Upper lobe of left lung (tissue), 4 donors: ENCODE measurements at regions not wholly inside any gene's neighbourhood (a gene's known extent, or its start where the extent isn't known, plus 50 kb on each side); places are given as distances from the start of the nearest gene placed in this dataset.

Experiments used
- CTCF ChIP-seq, 6 experiments: fragments of 450-650 bp in 4 of 6; fragments of 200-600 bp in 2 of 6; sonication (generic) in 2 of 6; IDR thresholded peaks; one replicate each; pipeline ENCODE4 v1.5.1; 2016 to 2019; ENCODE audit warnings: antibody characterized with exemption in 6 of 6
- POLR2A ChIP-seq, 4 donors: fragments of 450-650 bp; IDR thresholded peaks; one replicate each; pipeline ENCODE4 v1.5.1; 2016 to 2017; ENCODE audit warnings: antibody characterized with exemption in 4 of 4, mild to moderate bottlenecking in 2 of 4

- TF ChIP-seq POLR2A (IDR thresholded peaks at IDR 0.05) (no peak), CTCF (IDR thresholded peaks at IDR 0.05) (no peak)
Observed at GRCh38 chr4:177005674-177006230, 213.0 kb upstream of the VEGFC start.
